HG03342 (cell line): ENCODE measurements at regions not wholly inside any gene's neighbourhood (a gene's known extent, or its start where the extent isn't known, plus 50 kb on each side); places are given as distances from the start of the nearest gene placed in this dataset.
A peak's percentile ranks its signal among the peaks of the same experiment; 100 is the strongest.
"Not testable (repeated sequence)": the region's sequence is repeated elsewhere in the genome, so short reads cannot be mapped to it uniquely, and the experiment has no call there.

Experiments
- ATAC-seq: cut with Tn5 transposase; IDR thresholded peaks from one replicate; pipeline ENCODE4 v1.9.1; 2021; ENCODE audit warnings: mild to moderate bottlenecking, moderate library complexity; ENCODE audit not compliant: unreplicated experiment

DNA sequence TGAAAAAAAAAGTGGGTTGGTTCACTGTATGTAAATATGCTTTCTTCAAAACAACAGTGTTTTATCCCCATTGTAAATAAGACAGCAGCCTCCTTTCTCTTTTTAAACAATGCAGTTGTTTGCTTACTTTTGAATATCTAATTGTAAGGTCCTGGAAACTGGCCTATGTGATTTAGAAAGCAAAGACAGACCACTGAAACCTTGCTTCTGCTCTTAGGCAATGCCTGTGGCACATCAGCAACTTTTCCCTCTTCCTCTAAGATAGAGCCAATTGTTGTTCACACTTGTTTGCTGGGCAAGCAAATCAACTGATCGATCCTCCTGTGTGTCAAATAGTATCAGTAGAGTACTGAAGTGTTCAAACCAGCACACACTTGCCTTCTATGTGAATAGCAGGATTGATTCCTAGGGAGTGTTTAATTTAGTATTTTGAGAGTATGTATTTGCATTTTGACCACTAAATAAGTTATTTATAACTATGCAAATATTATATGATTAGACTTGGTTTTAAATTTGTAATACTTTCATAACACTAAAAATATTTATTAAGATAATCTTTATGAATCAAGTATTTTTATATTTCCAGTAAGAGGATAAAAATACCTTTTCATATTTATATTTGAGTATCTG, 55.4 kb upstream of the GRPR start:
- peak; percentile 69 for ATAC-seq

- no peak for ATAC-seq
Measured at GRCh38 chrX:16063921-16064320, 59.4 kb upstream of the GRPR start.

- no peak for ATAC-seq
Measured at GRCh38 chrX:16063141-16063540, 60.2 kb upstream of the GRPR start.

GRCh38 chrX:16061296-16061695, 62.1 kb upstream of the GRPR start:
- ATAC-seq, result no peak

GRCh38 chrX:16060252-16060651, 63.1 kb upstream of the GRPR start:
- no peak for ATAC-seq

- not testable (repeated sequence) for ATAC-seq
Measured at GRCh38 chrX:16049126-16049525, 74.2 kb upstream of the GRPR start.

DNA sequence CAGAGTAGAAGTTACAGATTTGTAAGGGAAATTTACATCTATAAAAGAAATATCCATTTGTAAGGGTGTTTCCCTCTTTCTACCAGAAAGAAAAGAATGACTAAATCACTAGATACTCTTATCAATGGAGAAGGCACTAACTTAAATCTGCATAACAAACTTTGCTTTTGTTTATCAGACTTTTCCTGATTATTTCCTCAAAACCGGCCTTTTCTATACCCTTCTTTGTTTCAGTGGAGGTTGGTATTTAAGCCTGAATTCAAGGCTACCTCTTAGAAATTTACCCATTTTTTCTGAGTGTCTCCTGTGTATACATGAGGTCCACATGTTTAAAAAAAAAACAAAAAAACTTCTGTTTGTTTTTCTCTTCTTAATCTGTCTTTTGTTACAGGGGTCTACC, 80.4 kb upstream of the GRPR start:
- ATAC-seq, result no peak

DNA sequence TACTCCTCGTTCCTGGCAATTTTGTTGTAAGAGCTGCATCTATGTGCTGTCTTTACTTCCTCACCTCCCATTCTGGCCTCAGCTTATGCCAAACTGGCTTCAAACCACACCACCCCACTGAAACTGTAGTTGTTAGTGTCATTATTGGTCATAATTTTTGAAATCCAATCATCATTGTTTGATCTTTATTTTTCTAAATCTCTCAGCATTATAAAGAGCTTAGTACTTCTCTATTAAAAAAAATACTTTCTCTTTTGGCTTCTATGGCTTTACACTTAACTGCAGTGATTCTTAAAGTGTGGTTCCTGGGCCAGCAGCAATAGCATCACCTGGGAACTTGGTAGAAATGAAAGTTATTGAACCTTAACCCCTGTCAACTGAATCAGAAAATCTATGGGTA, 83.5 kb upstream of the GRPR start:
- ATAC-seq, result no peak

DNA sequence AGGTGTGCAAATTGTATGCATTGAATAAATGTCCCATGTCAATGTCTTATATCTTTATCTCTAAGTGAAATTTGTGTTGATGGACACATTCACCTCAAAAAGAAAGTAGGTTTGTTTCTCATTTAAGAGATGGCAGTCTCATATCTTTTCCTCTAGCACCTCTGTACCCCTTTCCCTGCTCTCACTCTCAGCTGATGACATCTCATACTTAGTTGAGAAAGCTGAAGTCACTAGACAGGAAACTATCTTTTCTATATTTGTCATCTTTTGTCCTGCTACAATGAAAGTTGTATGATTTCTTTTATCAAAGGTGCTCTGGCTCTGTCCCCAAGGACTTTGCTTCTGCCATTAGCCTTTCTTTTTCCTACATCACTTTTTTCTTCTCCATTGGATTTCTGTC, 84.0 kb upstream of the GRPR start:
- no peak for ATAC-seq

- no peak for ATAC-seq
Measured at GRCh38 chrX:16033331-16033730, 90.0 kb upstream of the GRPR start.

DNA sequence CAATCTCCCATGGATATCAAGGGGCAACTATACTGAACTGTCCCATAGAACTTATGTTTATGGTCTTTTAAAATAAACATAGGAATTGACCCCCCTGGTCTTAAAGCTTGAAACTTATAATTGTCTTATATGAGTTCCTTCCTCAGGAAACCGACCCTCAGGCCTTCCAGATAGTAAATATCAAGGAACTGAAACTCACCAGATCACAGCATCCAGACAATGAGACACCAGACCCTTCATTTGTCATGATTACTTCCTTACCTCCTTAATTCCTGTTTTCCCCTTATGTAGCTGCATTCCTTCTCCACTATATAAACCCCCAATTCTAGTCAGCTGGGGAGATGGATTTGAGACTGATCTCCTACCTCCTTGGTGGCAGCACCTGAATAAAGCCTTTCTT, 94.8 kb upstream of the GRPR start:
- no peak for ATAC-seq

GRCh38 chrX:16023790-16024734, 99.3 kb upstream of the GRPR start:
- ATAC-seq, result peak; percentile 98

DNA sequence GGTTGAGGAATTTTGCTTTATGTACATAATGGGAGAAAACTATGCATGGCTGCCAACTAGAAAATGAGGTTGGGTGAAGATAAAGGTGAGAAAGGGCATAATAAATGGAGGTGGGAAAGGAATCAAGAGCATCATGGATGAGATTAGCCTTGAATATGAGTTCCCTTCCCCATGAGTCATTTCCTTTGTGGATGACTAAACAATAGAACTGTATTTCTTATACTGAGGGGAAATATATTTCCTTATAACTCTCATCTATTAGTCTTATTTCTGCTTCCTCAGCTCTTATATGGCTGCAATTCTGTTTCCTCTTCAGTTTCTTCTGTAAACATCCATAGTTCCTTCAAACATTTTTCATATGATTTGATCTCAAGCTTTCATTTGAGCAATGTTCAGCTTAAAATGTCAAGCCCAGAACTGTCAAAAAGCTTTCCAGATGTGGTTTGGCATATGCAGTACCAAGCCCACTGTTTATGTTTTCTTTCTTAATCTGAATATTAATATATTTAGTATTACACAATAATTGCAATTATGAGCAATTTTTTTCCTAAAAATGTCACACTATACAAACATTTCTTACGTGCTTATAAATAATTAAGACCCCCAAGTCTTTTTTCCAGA, 100.7 kb upstream of the GRPR start:
- no peak for ATAC-seq

- ATAC-seq, result no peak
Measured at GRCh38 chrX:16018291-16018690, 105.1 kb upstream of the GRPR start.

DNA sequence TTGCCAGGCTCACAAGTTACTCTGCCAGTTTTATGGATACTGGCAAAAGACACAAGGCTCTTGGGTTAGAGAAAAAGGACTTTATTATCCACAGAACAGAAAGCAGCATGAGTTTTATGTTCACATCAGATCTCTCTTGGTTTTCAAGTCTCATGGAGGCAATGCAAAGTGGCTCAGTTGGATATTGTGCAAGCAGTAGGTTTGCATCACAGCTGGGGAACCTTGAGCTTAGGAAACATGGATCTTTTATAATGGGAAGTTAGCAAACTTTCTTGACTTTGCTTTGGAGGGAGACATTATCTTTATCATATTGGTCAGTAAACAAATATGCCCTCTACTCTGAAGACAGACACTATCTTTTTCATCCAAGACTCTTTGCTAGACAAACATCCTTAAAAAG, 109.2 kb upstream of the GRPR start:
- no peak for ATAC-seq

- no peak for ATAC-seq
Measured at GRCh38 chrX:16012250-16012649, 111.1 kb upstream of the GRPR start.

- no peak for ATAC-seq
Measured at GRCh38 chrX:16005917-16006316, 117.4 kb upstream of the GRPR start.

DNA sequence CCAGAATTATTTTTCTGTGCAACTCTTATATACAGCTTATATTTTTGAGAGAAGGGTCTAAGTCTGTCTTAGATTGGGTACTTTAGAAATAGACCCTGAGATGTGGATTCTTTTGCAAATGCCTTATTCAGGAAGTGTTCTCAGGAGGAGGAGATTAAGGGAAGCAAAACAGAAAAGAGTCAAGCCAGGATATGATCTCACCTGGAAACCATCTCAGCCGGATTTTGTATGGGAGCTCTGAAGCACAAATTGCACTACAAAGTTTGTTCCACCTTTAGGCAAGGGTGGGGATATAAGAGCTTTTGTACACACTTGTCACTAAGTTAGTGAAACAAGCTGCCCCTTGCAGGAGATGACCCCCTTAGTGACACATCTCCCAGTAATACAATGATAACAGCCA, 121.2 kb upstream of the GRPR start:
- ATAC-seq, result no peak

GRCh38 chrX:15998350-15998749, 125.0 kb upstream of the GRPR start:
- no peak for ATAC-seq

GRCh38 chrX:15989716-15990115, 133.6 kb upstream of the GRPR start:
- ATAC-seq, result no peak

GRCh38 chrX:15988661-15989603, 134.3 kb upstream of the AP1S2 start:
- ATAC-seq, result no peak
